IMR-90 (cell line): ENCODE measurements at regions not wholly inside any gene's neighbourhood (a gene's known extent, or its start where the extent isn't known, plus 50 kb on each side); places are given as distances from the start of the nearest gene placed in this dataset.

Experiments used
- ATAC-seq: fragments of 200-7000 bp; cut with Tn5 transposase; 2 replicates; pipeline ENCODE4 v1.9.1; 2020; ENCODE audit warnings: low read depth, mild to moderate bottlenecking, moderate library complexity
- BruUV-seq: library from RNA; stranded (reverse); fragments of 400-500 nt; replicated peaks from 2 replicates; lab custom pipeline; 2021; lab: Mats Ljungman, UMichigan
- CTCF ChIA-PET: fragments of 300-600 bp; formaldehyde crosslinking; extraction: SDS; loops from one replicate; lab custom pipeline; 2021; ENCODE audit warnings: antibody characterized with exemption; lab: Yijun Ruan, JAX
- POLR2A ChIA-PET: fragments of 300-600 bp; sonication (Branson Sonifier 250); formaldehyde crosslinking; loops from one replicate; lab custom pipeline; 2022; ENCODE audit warnings: antibody characterized with exemption; ENCODE audit not compliant: unreplicated experiment; lab: Charles Lee
- DNase-seq: peaks from one replicate; pipeline ENCODE4 v3.0.0; 2013
- H2AFZ ChIP-seq: replicated peaks from 2 replicates; pipeline ENCODE3; 2013; ENCODE audit warnings: low read length, mild to moderate bottlenecking; ENCODE audit not compliant: poor library complexity
- H2AK5ac ChIP-seq: 2 replicates; pipeline ENCODE4 v1.6.1; 2013; ENCODE audit warnings: low read depth, low read length, inconsistent platforms
- H2AK9ac ChIP-seq: replicated peaks from 2 replicates; pipeline ENCODE3; 2013; ENCODE audit warnings: mild to moderate bottlenecking, low read depth, low read length, moderate library complexity; ENCODE audit not compliant: poor library complexity
- H2BK120ac ChIP-seq: 2 replicates; pipeline ENCODE4 v1.6.1; 2013; ENCODE audit warnings: low read depth, low read length, inconsistent platforms
- H2BK15ac ChIP-seq: 3 replicates; pipeline ENCODE4 v1.6.1; 2013; ENCODE audit warnings: low read depth, low read length, inconsistent platforms
- H2BK20ac ChIP-seq: 2 replicates; pipeline ENCODE4 v1.6.1; 2013; ENCODE audit warnings: low read depth, mild to moderate bottlenecking, inconsistent platforms, low read length, moderate library complexity
- H2BK5ac ChIP-seq: 2 replicates; pipeline ENCODE4 v1.6.1; 2013; ENCODE audit warnings: mild to moderate bottlenecking, low read depth, low read length, inconsistent platforms; ENCODE audit not compliant: poor library complexity, severe bottlenecking
- H3K14ac ChIP-seq: replicated peaks from 2 replicates; pipeline ENCODE4 v1.6.1; 2013; ENCODE audit warnings: low read depth, low read length, inconsistent platforms
- H3K18ac ChIP-seq: 2 replicates; pipeline ENCODE4 v1.6.1; 2013; ENCODE audit warnings: low read depth, low read length, control low read depth
- H3K23ac ChIP-seq: 2 replicates; pipeline ENCODE4 v1.6.1; 2013; ENCODE audit warnings: low read depth, low read length, inconsistent platforms
- H3K27ac ChIP-seq: 2 replicates; pipeline ENCODE4 v1.5.1; 2013; ENCODE audit warnings: mild to moderate bottlenecking, control low read depth, low read length; ENCODE audit not compliant: insufficient read depth
- H3K27me3 ChIP-seq: 2 replicates; pipeline ENCODE4 v1.6.1; 2013; ENCODE audit warnings: low read length; ENCODE audit not compliant: control insufficient read depth, insufficient read depth
- H3K36me3 ChIP-seq: 2 replicates; pipeline ENCODE4 v1.6.1; 2013; ENCODE audit warnings: low read length, mixed read lengths; ENCODE audit not compliant: control insufficient read depth, insufficient read depth
- H3K4ac ChIP-seq: 2 replicates; pipeline ENCODE4 v1.6.1; 2013; ENCODE audit warnings: low read depth, low read length, inconsistent platforms
- H3K4me1 ChIP-seq: 2 replicates; pipeline ENCODE4 v1.6.1; 2013; ENCODE audit warnings: low read length, mixed read lengths; ENCODE audit not compliant: control insufficient read depth, insufficient read depth
- H3K4me2 ChIP-seq: 2 replicates; pipeline ENCODE4 v1.6.1; 2013; ENCODE audit warnings: low read depth, mild to moderate bottlenecking, control low read depth, low read length, moderate library complexity
- H3K4me3 ChIP-seq: 2 replicates; pipeline ENCODE4 v1.5.1; 2013; ENCODE audit warnings: low read depth, mild to moderate bottlenecking, control low read depth, low read length, moderate library complexity; ENCODE audit not compliant: insufficient read depth
- H3K56ac ChIP-seq: 2 replicates; pipeline ENCODE4 v1.6.1; 2013; ENCODE audit warnings: low read length, inconsistent platforms; ENCODE audit not compliant: insufficient read depth; ENCODE audit errors: extremely low read depth
- H3K79me1 ChIP-seq, 2 experiments: 2 replicates each; pipeline ENCODE4 v1.6.1; 2013; ENCODE audit warnings: low read length in 2 of 2, inconsistent platforms in 1 of 2, low read depth in 1 of 2
- H3K9ac ChIP-seq: 2 replicates; pipeline ENCODE4 v1.6.1; 2013; ENCODE audit warnings: low read depth, low read length, control low read depth
- H3K9me1 ChIP-seq: 2 replicates; pipeline ENCODE4 v1.6.1; 2013; ENCODE audit warnings: low read length, inconsistent platforms; ENCODE audit not compliant: insufficient read depth
- H3K9me3 ChIP-seq: 2 replicates; pipeline ENCODE4 v1.6.1; 2013; ENCODE audit warnings: low read length; ENCODE audit not compliant: control insufficient read depth, insufficient read depth
- H4K20me1 ChIP-seq: 2 replicates; pipeline ENCODE4 v1.6.1; 2013; ENCODE audit warnings: low read length, inconsistent platforms; ENCODE audit not compliant: insufficient read depth
- H4K5ac ChIP-seq: 2 replicates; pipeline ENCODE4 v1.6.1; 2013; ENCODE audit warnings: mild to moderate bottlenecking, low read depth, low read length, control low read depth
- H4K8ac ChIP-seq, 2 experiments: 2 replicates each; pipeline ENCODE4 v1.6.1; 2013; ENCODE audit warnings: low read depth in 2 of 2, low read length in 2 of 2, control low read depth in 1 of 2, inconsistent platforms in 1 of 2
- H4K91ac ChIP-seq: 2 replicates; pipeline ENCODE4 v1.6.1; 2013; ENCODE audit warnings: low read depth, low read length, inconsistent platforms; ENCODE audit not compliant: insufficient read depth
- BHLHE40 ChIP-seq: fragments of 150-350 bp; IDR thresholded peaks from 2 replicates; pipeline ENCODE4 v1.6.1; 2016; ENCODE audit warnings: mild to moderate bottlenecking, low read depth, low read length
- CEBPB ChIP-seq: IDR thresholded peaks from 2 replicates; pipeline ENCODE4 v1.6.1; 2012; ENCODE audit warnings: low read depth, low read length, improper control_type of control experiment
- CHD1 ChIP-seq: IDR thresholded peaks from 2 replicates; pipeline ENCODE4 v1.6.1; 2012; ENCODE audit warnings: low read depth, low read length, improper control_type of control experiment
- FOS ChIP-seq: fragments of 150-350 bp; IDR thresholded peaks from 2 replicates; pipeline ENCODE4 v1.6.1; 2016; ENCODE audit warnings: low read depth, low read length
- MAFK ChIP-seq: IDR thresholded peaks from 2 replicates; pipeline ENCODE4 v1.6.1; 2012; ENCODE audit warnings: low read depth, low read length, improper control_type of control experiment
- MAZ ChIP-seq: IDR thresholded peaks from 2 replicates; pipeline ENCODE4 v1.6.1; 2012; ENCODE audit warnings: low read depth, mild to moderate bottlenecking, low read length, improper control_type of control experiment, moderate library complexity, borderline replicate concordance
- MXI1 ChIP-seq: IDR thresholded peaks from 2 replicates; pipeline ENCODE4 v1.6.1; 2012; ENCODE audit warnings: low read depth, mild to moderate bottlenecking, low read length, moderate library complexity, borderline replicate concordance
- NFE2L2 ChIP-seq: fragments of 150-350 bp; IDR thresholded peaks from 2 replicates; pipeline ENCODE4 v1.6.1; 2016; ENCODE audit warnings: low read depth, mild to moderate bottlenecking, low read length
- POLR2A ChIP-seq: IDR thresholded peaks from 2 replicates; pipeline ENCODE4 v1.6.1; 2012; ENCODE audit warnings: mild to moderate bottlenecking, low read depth, low read length
- RAD21 ChIP-seq: IDR thresholded peaks from 2 replicates; pipeline ENCODE4 v1.6.1; 2012; ENCODE audit warnings: low read length, improper control_type of control experiment
- RCOR1 ChIP-seq: IDR thresholded peaks from 2 replicates; pipeline ENCODE4 v1.6.1; 2012; ENCODE audit warnings: mild to moderate bottlenecking, low read length, improper control_type of control experiment; ENCODE audit not compliant: insufficient replicate concordance
- RFX5 ChIP-seq: IDR thresholded peaks from 2 replicates; pipeline ENCODE4 v1.8.0; 2012; ENCODE audit warnings: low read depth, mild to moderate bottlenecking, low read length, moderate library complexity
- SMC3 ChIP-seq: fragments of 150-350 bp; IDR thresholded peaks from 2 replicates; pipeline ENCODE4 v1.6.1; 2016; ENCODE audit warnings: low read depth, mild to moderate bottlenecking, antibody characterized with exemption, low read length, moderate library complexity
- WGBS, 2 experiments: methylation state at CpG; one replicate each; pipeline versions ENCODE4 v1.1.5 to v1.1.7; 2013; ENCODE audit warnings: missing lambda C conversion rate in 2 of 2; ENCODE audit not compliant: insufficient read length in 1 of 2; ENCODE audit errors: extremely low coverage in 2 of 2; 5-methylcytosine and 5-hydroxymethylcytosine counted together
- dilution Hi-C: fragments of 300-500 bp; cut with HindIII; formaldehyde crosslinking; loops from one replicate; pipeline ENCODE4 v1.14.3; 2018; ENCODE audit warnings: low sequenced_read_pairs; ENCODE audit not compliant: unreplicated experiment
- in situ Hi-C: fragments of 300-500 bp; cut with MboI; formaldehyde crosslinking; loops from 3 replicates; pipeline ENCODE4 v1.14.3; 2019; ENCODE audit warnings: low sequenced_read_pairs, inconsistent platforms, mixed read lengths
- intact Hi-C: fragments of 100-400 bp; cut with micrococcal nuclease; formaldehyde crosslinking; loops from 2 replicates; pipeline ENCODE4 v1.10.0; 2022
- TF ChIP-seq, protein P1 (sequence below): conservative IDR thresholded peaks from 2 replicates; pipeline ENCODE4 v1.5.1; 2012; ENCODE audit warnings: mild to moderate bottlenecking, low read depth, low read length, improper control_type of control experiment
- TF ChIP-seq, protein P2 (sequence below): fragments of 150-350 bp; IDR thresholded peaks from 2 replicates; pipeline ENCODE4 v1.6.1; 2016; ENCODE audit warnings: low read depth, mild to moderate bottlenecking, low read length, moderate library complexity, borderline replicate concordance
- TF ChIP-seq, protein P3 (sequence below): fragments of 150-350 bp; IDR thresholded peaks from 2 replicates; pipeline ENCODE4 v1.6.1; 2017; ENCODE audit warnings: mild to moderate bottlenecking, antibody characterized with exemption, low read length, low read depth

DNA sequence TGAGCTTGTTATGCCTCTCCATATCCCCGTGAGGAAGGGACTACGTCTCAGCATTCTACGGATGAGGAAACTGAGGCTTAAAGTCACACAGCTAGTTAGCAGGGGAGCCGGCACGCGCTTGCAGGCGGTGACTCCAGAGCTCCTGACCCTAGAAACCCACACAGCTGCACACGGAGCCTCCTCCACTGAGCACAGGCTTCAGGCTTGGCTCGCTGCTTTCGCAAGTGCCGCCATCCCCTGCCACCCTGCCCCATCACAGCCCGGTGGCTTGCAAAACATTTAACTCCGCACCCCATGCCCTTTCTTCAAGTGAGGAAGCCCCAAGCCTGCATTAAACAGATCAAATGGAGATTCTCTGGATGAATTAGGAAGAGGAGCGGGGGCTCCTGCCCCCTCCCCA is 138.3 kb downstream of the HSD17B3 start:
- no peak overlapping the region for H3K4me2 ChIP-seq
- no peak overlapping the region for H4K5ac ChIP-seq
- no peak overlapping the region for H4K8ac ChIP-seq
- intact Hi-C loops: no loop called here
- H2BK15ac ChIP-seq: no peak overlapping the region
- dilution Hi-C loops: no loop called here
- no peaks in the 10 kb centered on the region for H3K79me1 ChIP-seq
- H3K4me3 ChIP-seq: no peak overlapping the region
- no peak overlapping the region for H3K14ac ChIP-seq
- H2AK5ac ChIP-seq: no peak overlapping the region
- WGBS, 2 experiments: 40% methylated on average over 1 of the region's 14 CpGs; no CpG with 5 or more reads in 1 of the 2 experiments
- H3K4ac ChIP-seq: no peak overlapping the region
- H2AK9ac ChIP-seq: no peak overlapping the region
- no TSS peak for BruUV-seq
- DNase-seq (no peak), ATAC-seq (no peak)
- no peaks in the 10 kb centered on the region; the same call in 1 of the 2 replicates for H3K9me3 ChIP-seq
- no peak overlapping the region for H3K18ac ChIP-seq
- CTCF ChIA-PET: no interaction called here
- H4K20me1 ChIP-seq: no peaks in the 10 kb centered on the region
- H3K27ac ChIP-seq: no peak overlapping the region
- TF ChIP-seq MXI1: no peak
- TF ChIP-seq POLR2A: no peak
- no peak for TF ChIP-seq CEBPB
- TF ChIP-seq RFX5: no peak
- no peak for TF ChIP-seq SMC3
- TF ChIP-seq, protein P1, sequence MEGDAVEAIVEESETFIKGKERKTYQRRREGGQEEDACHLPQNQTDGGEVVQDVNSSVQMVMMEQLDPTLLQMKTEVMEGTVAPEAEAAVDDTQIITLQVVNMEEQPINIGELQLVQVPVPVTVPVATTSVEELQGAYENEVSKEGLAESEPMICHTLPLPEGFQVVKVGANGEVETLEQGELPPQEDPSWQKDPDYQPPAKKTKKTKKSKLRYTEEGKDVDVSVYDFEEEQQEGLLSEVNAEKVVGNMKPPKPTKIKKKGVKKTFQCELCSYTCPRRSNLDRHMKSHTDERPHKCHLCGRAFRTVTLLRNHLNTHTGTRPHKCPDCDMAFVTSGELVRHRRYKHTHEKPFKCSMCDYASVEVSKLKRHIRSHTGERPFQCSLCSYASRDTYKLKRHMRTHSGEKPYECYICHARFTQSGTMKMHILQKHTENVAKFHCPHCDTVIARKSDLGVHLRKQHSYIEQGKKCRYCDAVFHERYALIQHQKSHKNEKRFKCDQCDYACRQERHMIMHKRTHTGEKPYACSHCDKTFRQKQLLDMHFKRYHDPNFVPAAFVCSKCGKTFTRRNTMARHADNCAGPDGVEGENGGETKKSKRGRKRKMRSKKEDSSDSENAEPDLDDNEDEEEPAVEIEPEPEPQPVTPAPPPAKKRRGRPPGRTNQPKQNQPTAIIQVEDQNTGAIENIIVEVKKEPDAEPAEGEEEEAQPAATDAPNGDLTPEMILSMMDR: no peak
- no peak for TF ChIP-seq BHLHE40
- TF ChIP-seq RCOR1: no peak
- no peak for TF ChIP-seq RAD21
- TF ChIP-seq, protein P2, sequence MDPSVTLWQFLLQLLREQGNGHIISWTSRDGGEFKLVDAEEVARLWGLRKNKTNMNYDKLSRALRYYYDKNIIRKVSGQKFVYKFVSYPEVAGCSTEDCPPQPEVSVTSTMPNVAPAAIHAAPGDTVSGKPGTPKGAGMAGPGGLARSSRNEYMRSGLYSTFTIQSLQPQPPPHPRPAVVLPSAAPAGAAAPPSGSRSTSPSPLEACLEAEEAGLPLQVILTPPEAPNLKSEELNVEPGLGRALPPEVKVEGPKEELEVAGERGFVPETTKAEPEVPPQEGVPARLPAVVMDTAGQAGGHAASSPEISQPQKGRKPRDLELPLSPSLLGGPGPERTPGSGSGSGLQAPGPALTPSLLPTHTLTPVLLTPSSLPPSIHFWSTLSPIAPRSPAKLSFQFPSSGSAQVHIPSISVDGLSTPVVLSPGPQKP: no peak
- no peak for TF ChIP-seq CHD1
- TF ChIP-seq, protein P3, sequence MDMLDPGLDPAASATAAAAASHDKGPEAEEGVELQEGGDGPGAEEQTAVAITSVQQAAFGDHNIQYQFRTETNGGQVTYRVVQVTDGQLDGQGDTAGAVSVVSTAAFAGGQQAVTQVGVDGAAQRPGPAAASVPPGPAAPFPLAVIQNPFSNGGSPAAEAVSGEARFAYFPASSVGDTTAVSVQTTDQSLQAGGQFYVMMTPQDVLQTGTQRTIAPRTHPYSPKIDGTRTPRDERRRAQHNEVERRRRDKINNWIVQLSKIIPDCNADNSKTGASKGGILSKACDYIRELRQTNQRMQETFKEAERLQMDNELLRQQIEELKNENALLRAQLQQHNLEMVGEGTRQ: no peak
- no peak for TF ChIP-seq FOS
- no peak for TF ChIP-seq MAZ
- TF ChIP-seq NFE2L2: no peak
- no peak for TF ChIP-seq MAFK
- H2AFZ ChIP-seq: no peak overlapping the region
- in situ Hi-C loops: no loop called here
- no peak overlapping the region for H2BK20ac ChIP-seq
- H3K23ac ChIP-seq: no peak overlapping the region
- H3K56ac ChIP-seq: no peak overlapping the region
- no peaks in the 10 kb centered on the region for H3K4me1 ChIP-seq
- no peak overlapping the region for H4K91ac ChIP-seq
- H2BK5ac ChIP-seq: no peak overlapping the region
- H3K36me3 ChIP-seq: no peaks in the 10 kb centered on the region
- POLR2A ChIA-PET: no interaction called here
- H3K9ac ChIP-seq: no peak overlapping the region
- H3K9me1 ChIP-seq: no peaks in the 10 kb centered on the region
- H3K27me3 ChIP-seq: peaks cover 27% of the 10 kb centered on the region
- H2BK120ac ChIP-seq: no peak overlapping the region
